ENCODE measurements at regions not wholly inside any gene's neighbourhood (a gene's known extent, or its start where the extent isn't known, plus 50 kb on each side); places are given as distances from the start of the nearest gene placed in this dataset.

GRCh38 chr14:25464078-25464477 is 414.1 kb upstream of the STXBP6 start:
- H3T11ph ChIP-seq (ENCODE audit: low read length): no peak overlapping the region
- peaks cover 23 to 33% of the 10 kb centered on the region in 2 experiments for H3K4me1 Mint-ChIP-seq
- TF ChIP-seq CTCF (conservative IDR thresholded peaks at IDR 0.05): no peak
- no peak overlapping the region for H3K56ac ChIP-seq (ENCODE audit: insufficient read length, low read depth, low read length)
- no peaks in the 10 kb centered on the region for H3K9me3 ChIP-seq (ENCODE audit: control insufficient read depth, low read depth, low read length)
- no peak overlapping the region for H4K5ac ChIP-seq (ENCODE audit: insufficient read length, low read depth, low read length)
- H3K27me3 ChIP-seq (ENCODE audit: insufficient read depth, low read length): no peaks in the 10 kb centered on the region
- no peaks in the 10 kb centered on the region for H4K20me1 ChIP-seq (ENCODE audit: control insufficient read depth, insufficient read depth, insufficient read length)
- H2BK12ac ChIP-seq (ENCODE audit: insufficient read length, low read depth, low read length): no peak overlapping the region
- H3K4ac ChIP-seq (ENCODE audit: low read depth, low read length): no peak overlapping the region
- H2BK20ac ChIP-seq (ENCODE audit: low read depth, low read length, poor library complexity, severe bottlenecking): no peak overlapping the region
- H3K18ac ChIP-seq (ENCODE audit: insufficient read length, low read depth, low read length): no peak overlapping the region
- H4K91ac ChIP-seq (ENCODE audit: insufficient read length, low read depth, low read length): no peak overlapping the region
- no peaks in the 10 kb centered on the region for H3K23me2 ChIP-seq (ENCODE audit: insufficient read length, low read depth, low read length, poor library complexity, severe bottlenecking)
- no peaks in the 10 kb centered on the region for H3K36me3 Mint-ChIP-seq (ENCODE audit: insufficient read depth in 1 of 3, low read depth in 3 of 3)
- no peak overlapping the region for H2BK5ac ChIP-seq (ENCODE audit: insufficient read length, low read length)
- H2BK120ac ChIP-seq (ENCODE audit: low read depth, low read length, poor library complexity, severe bottlenecking): no peak overlapping the region
- no peaks in the 10 kb centered on the region for H3K79me1 ChIP-seq (ENCODE audit: insufficient read depth, low read depth, low read length, poor library complexity, severe bottlenecking)
- H3K79me2 ChIP-seq (ENCODE audit: insufficient read depth, low read length): no peaks in the 10 kb centered on the region
- H2AK5ac ChIP-seq (ENCODE audit: insufficient read length, low read length): no peak overlapping the region
- H3K27me3 Mint-ChIP-seq (ENCODE audit: low read depth): no peaks in the 10 kb centered on the region; the same call in 1 of the 2 replicates
- H2BK15ac ChIP-seq (ENCODE audit: low read depth, low read length): no peak overlapping the region
- H3K27ac Mint-ChIP-seq: peak overlapping the region in 1 of 3 experiments; percentile 36; a peak in 1 of 7 replicates
- peaks cover 2% of the 10 kb centered on the region; the same call in 1 of the 2 replicates for H3K4me1 ChIP-seq (ENCODE audit: insufficient read depth, low read length)
- DNase-seq: no peak
- H2AFZ ChIP-seq (ENCODE audit: low read length): no peak overlapping the region
- no peak overlapping the region for H3K14ac ChIP-seq (ENCODE audit: insufficient read depth, low read length)
- no peak overlapping the region for H3K23ac ChIP-seq (ENCODE audit: insufficient read length, low read depth, low read length)
- H3K9me3 Mint-ChIP-seq: no peaks in the 10 kb centered on the region; a peak in 2 of 5 replicates
- no peak overlapping the region for H3K27ac ChIP-seq (ENCODE audit: insufficient read length, low read depth, low read length)
- H3K4me3 Mint-ChIP-seq: no peak overlapping the region
- H3K9ac ChIP-seq (ENCODE audit: extremely low read depth, insufficient read length, low read length): no peak overlapping the region
- no peak overlapping the region for H4K8ac ChIP-seq (replicated peaks; ENCODE audit: insufficient read length, low read depth, low read length)
- no peak overlapping the region for H3K4me2 ChIP-seq (ENCODE audit: insufficient read depth, insufficient read length, low read length)
